Muscle of leg (tissue), 3 donors: ENCODE measurements at regions not wholly inside any gene's neighbourhood (a gene's known extent, or its start where the extent isn't known, plus 50 kb on each side); places are given as distances from the start of the nearest gene placed in this dataset.
A peak's percentile ranks its signal among the peaks of the same experiment; 100 is the strongest.

Experiments used
- DNase-seq: peaks from one replicate; pipeline ENCODE4 v3.0.0; 2013
- H3K27ac ChIP-seq: one replicate; pipeline ENCODE4 v1.5.1; 2013; ENCODE audit warnings: mild to moderate bottlenecking, low read length, control low read depth
- H3K27me3 ChIP-seq: one replicate; pipeline ENCODE4 v1.6.1; 2013; ENCODE audit warnings: low read length; ENCODE audit not compliant: control insufficient read depth, insufficient read depth
- H3K36me3 ChIP-seq: one replicate; pipeline ENCODE4 v1.6.1; 2013; ENCODE audit warnings: low read length; ENCODE audit not compliant: control insufficient read depth, insufficient read depth
- H3K4me1 ChIP-seq: one replicate; pipeline ENCODE4 v1.6.1; 2013; ENCODE audit warnings: low read length; ENCODE audit not compliant: control insufficient read depth, insufficient read depth
- H3K4me3 ChIP-seq: one replicate; pipeline ENCODE4 v1.5.1; 2013; ENCODE audit warnings: low read length, control low read depth
- H3K9me3 ChIP-seq: replicated peaks from 2 replicates; pipeline ENCODE4 v1.6.1; 2013; ENCODE audit warnings: low read depth, low read length; ENCODE audit not compliant: control insufficient read depth
- WGBS: methylation state at CpG from one replicate; pipeline ENCODE4 v1.1.5; 2013; ENCODE audit warnings: missing lambda C conversion rate; ENCODE audit not compliant: insufficient coverage; 5-methylcytosine and 5-hydroxymethylcytosine counted together

- Histone ChIP-seq H3K27me3 (no peaks in the 10 kb centered on the region), H3K36me3 (no peaks in the 10 kb centered on the region), H3K27ac (no peak overlapping the region), H3K9me3 (no peaks in the 10 kb centered on the region), H3K4me3 (no peak overlapping the region), H3K4me1 (peaks cover 8% of the 10 kb centered on the region)
- WGBS = no CpG with 5 or more reads among the region's 7 CpGs
- DNase-seq = no peak
These were observed 407.8 kb upstream of the PODXL start for GRCh38 chr7:131964203-131964602.

- Histone ChIP-seq H3K27ac (no peak overlapping the region), H3K27me3 (peaks cover 3% of the 10 kb centered on the region), H3K4me1 (peaks cover 8% of the 10 kb centered on the region), H3K36me3 (no peaks in the 10 kb centered on the region), H3K4me3 (no peak overlapping the region), H3K9me3 (no peaks in the 10 kb centered on the region)
- WGBS = 49% methylated on average over 9 of the region's 11 CpGs
- no peak for DNase-seq
These were observed 404.7 kb upstream of the PODXL start for GRCh38 chr7:131961054-131961680.

GRCh38 chr7:131959106-131959812 lies 402.8 kb upstream of the PODXL start:
- WGBS = 4% methylated on average over 4 of the region's 4 CpGs
- no peaks in the 10 kb centered on the region for H3K9me3 ChIP-seq
- peaks cover 3% of the 10 kb centered on the region for H3K27me3 ChIP-seq
- H3K36me3 ChIP-seq = no peaks in the 10 kb centered on the region
- no peak overlapping the region for H3K4me3 ChIP-seq
- peak; percentile 87 for DNase-seq
- no peak overlapping the region for H3K27ac ChIP-seq
- peaks cover 8% of the 10 kb centered on the region for H3K4me1 ChIP-seq

GRCh38 chr7:131957338-131958020 lies 401.1 kb upstream of the PODXL start:
- H3K4me1 ChIP-seq = peaks cover 8% of the 10 kb centered on the region
- H3K4me3 ChIP-seq = no peak overlapping the region
- H3K36me3 ChIP-seq = no peaks in the 10 kb centered on the region
- no peaks in the 10 kb centered on the region for H3K9me3 ChIP-seq
- WGBS = 76% methylated on average over 8 of the region's 12 CpGs
- no peak overlapping the region for H3K27ac ChIP-seq
- DNase-seq = no peak
- peaks cover 9% of the 10 kb centered on the region for H3K27me3 ChIP-seq

GRCh38 chr7:131956864-131957263 lies 400.4 kb upstream of the PODXL start:
- Histone ChIP-seq H3K36me3 (no peaks in the 10 kb centered on the region), H3K4me1 (peaks cover 8% of the 10 kb centered on the region), H3K9me3 (no peaks in the 10 kb centered on the region), H3K4me3 (no peak overlapping the region), H3K27ac (no peak overlapping the region), H3K27me3 (peaks cover 9% of the 10 kb centered on the region)
- DNase-seq = no peak
- WGBS = no CpG with 5 or more reads among the region's 1 CpG

- no peaks in the 10 kb centered on the region for H3K36me3 ChIP-seq
- WGBS = 44% methylated on average over 1 of the region's 2 CpGs
- H3K27ac ChIP-seq = no peak overlapping the region
- H3K9me3 ChIP-seq = peaks cover 3% of the 10 kb centered on the region
- H3K4me1 ChIP-seq = peaks cover 8% of the 10 kb centered on the region
- peaks cover 12% of the 10 kb centered on the region for H3K27me3 ChIP-seq
- H3K4me3 ChIP-seq = no peak overlapping the region
- no peak for DNase-seq
These were observed 399.3 kb upstream of the PODXL start for GRCh38 chr7:131955679-131956078.

GRCh38 chr7:131953184-131953583 lies 396.8 kb upstream of the PODXL start:
- WGBS = 69% methylated on average over 2 of the region's 3 CpGs
- H3K4me3 ChIP-seq = no peak overlapping the region
- H3K36me3 ChIP-seq = no peaks in the 10 kb centered on the region
- H3K4me1 ChIP-seq = no peaks in the 10 kb centered on the region
- DNase-seq = no peak
- H3K27me3 ChIP-seq = peaks cover 23% of the 10 kb centered on the region
- H3K9me3 ChIP-seq = peaks cover 3% of the 10 kb centered on the region
- H3K27ac ChIP-seq = no peak overlapping the region

GRCh38 chr7:131952365-131952764 lies 395.9 kb upstream of the PODXL start:
- H3K27me3 ChIP-seq = peaks cover 27% of the 10 kb centered on the region
- WGBS = 70% methylated on average over 2 of the region's 8 CpGs

GRCh38 chr7:131950758-131951157 lies 394.3 kb upstream of the PODXL start:
- Histone ChIP-seq H3K27ac (no peak overlapping the region), H3K27me3 (peaks cover 36% of the 10 kb centered on the region), H3K4me3 (no peak overlapping the region), H3K36me3 (no peaks in the 10 kb centered on the region), H3K4me1 (peaks cover 2% of the 10 kb centered on the region), H3K9me3 (peaks cover 3% of the 10 kb centered on the region)
- WGBS = 60% methylated on average over 1 of the region's 1 CpG
- DNase-seq = no peak

More at GRCh38 chr7:131952365-131952764, 395.9 kb upstream of the PODXL start:
- H3K4me1 ChIP-seq = no peaks in the 10 kb centered on the region
- DNase-seq = no peak
- H3K36me3 ChIP-seq = no peaks in the 10 kb centered on the region
- H3K9me3 ChIP-seq = peaks cover 3% of the 10 kb centered on the region
- H3K27ac ChIP-seq = no peak overlapping the region
- H3K4me3 ChIP-seq = no peak overlapping the region

- peaks cover 10% of the 10 kb centered on the region for H3K4me1 ChIP-seq
- no peak overlapping the region for H3K4me3 ChIP-seq
- H3K36me3 ChIP-seq = no peaks in the 10 kb centered on the region
- peaks cover 47% of the 10 kb centered on the region for H3K27me3 ChIP-seq
- peaks cover 3% of the 10 kb centered on the region for H3K9me3 ChIP-seq
- H3K27ac ChIP-seq = no peak overlapping the region
- 100% methylated on average over 1 of the region's 7 CpGs for WGBS
- no peak for DNase-seq
These were observed 393.2 kb upstream of the PODXL start for GRCh38 chr7:131949659-131950058.
